ENCODE measurements at regions not wholly inside any gene's neighbourhood (a gene's known extent, or its start where the extent isn't known, plus 50 kb on each side); places are given as distances from the start of the nearest gene placed in this dataset.

- no peak for TF ChIP-seq CTCF (IDR thresholded peaks at IDR 0.05)
- no peak for TF ChIP-seq POLR2A (IDR thresholded peaks at IDR 0.05)
Observed at GRCh38 chr5:6026766-6027406, 351.5 kb downstream of the MED10 start.
